ENCODE measurements at regions not wholly inside any gene's neighbourhood (a gene's known extent, or its start where the extent isn't known, plus 50 kb on each side); places are given as distances from the start of the nearest gene placed in this dataset.
"Not testable (repeated sequence)": the region's sequence is repeated elsewhere in the genome, so short reads cannot be mapped to it uniquely, and the experiment has no call there.

GRCh38 chr1:82064691-82065090 is 264.0 kb downstream of the ADGRL2 start:
- H3K4me1 Mint-ChIP-seq, result no peaks in the 10 kb centered on the region
- H3K27ac Mint-ChIP-seq, result no peak overlapping the region
- H3K27me3 Mint-ChIP-seq, result no peaks in the 10 kb centered on the region
- no peak for DNase-seq
- H3K9me3 Mint-ChIP-seq, result no peaks in the 10 kb centered on the region
- H3K36me3 Mint-ChIP-seq (ENCODE audit: low read depth), result no peaks in the 10 kb centered on the region
- no peak overlapping the region for H3K4me3 Mint-ChIP-seq
- no peak for ATAC-seq

GRCh38 chr1:82062206-82062605 is 261.5 kb downstream of the ADGRL2 start:
- Mint-ChIP-seq H3K4me1 (no peaks in the 10 kb centered on the region), H3K27ac (no peak overlapping the region), H3K27me3 (no peaks in the 10 kb centered on the region), H3K9me3 (no peaks in the 10 kb centered on the region), H3K36me3 (ENCODE audit: low read depth) (no peaks in the 10 kb centered on the region), H3K4me3 (no peak overlapping the region)
- DNase-seq (no peak), ATAC-seq (no peak)

GRCh38 chr1:82059959-82060358 is 259.2 kb downstream of the ADGRL2 start:
- no peak overlapping the region for H3K4me3 Mint-ChIP-seq
- ATAC-seq, result no peak
- no peak for DNase-seq
- H3K4me1 Mint-ChIP-seq, result no peaks in the 10 kb centered on the region
- no peak overlapping the region for H3K27ac Mint-ChIP-seq
- H3K9me3 Mint-ChIP-seq, result no peaks in the 10 kb centered on the region
- no peaks in the 10 kb centered on the region for H3K27me3 Mint-ChIP-seq
- H3K36me3 Mint-ChIP-seq (ENCODE audit: low read depth), result no peaks in the 10 kb centered on the region

GRCh38 chr1:82057011-82057410 is 256.3 kb downstream of the ADGRL2 start:
- no peaks in the 10 kb centered on the region for H3K36me3 Mint-ChIP-seq (ENCODE audit: low read depth)
- DNase-seq, result no peak
- no peak overlapping the region for H3K4me3 Mint-ChIP-seq
- no peak overlapping the region for H3K27ac Mint-ChIP-seq
- H3K9me3 Mint-ChIP-seq, result no peaks in the 10 kb centered on the region
- no peak for ATAC-seq
- no peaks in the 10 kb centered on the region for H3K27me3 Mint-ChIP-seq
- no peaks in the 10 kb centered on the region for H3K4me1 Mint-ChIP-seq

- not testable (repeated sequence) for H3K9me3 Mint-ChIP-seq; H3K27ac Mint-ChIP-seq; DNase-seq; H3K4me1 Mint-ChIP-seq; ATAC-seq; H3K4me3 Mint-ChIP-seq; H3K36me3 Mint-ChIP-seq (ENCODE audit: low read depth); H3K27me3 Mint-ChIP-seq
Measured at GRCh38 chr1:82055375-82055774, 254.6 kb downstream of the ADGRL2 start.

GRCh38 chr1:82052563-82052962 is 251.8 kb downstream of the ADGRL2 start:
- Mint-ChIP-seq H3K27ac (no peak overlapping the region), H3K9me3 (no peaks in the 10 kb centered on the region), H3K4me3 (no peak overlapping the region), H3K4me1 (no peaks in the 10 kb centered on the region), H3K27me3 (no peaks in the 10 kb centered on the region), H3K36me3 (ENCODE audit: low read depth) (no peaks in the 10 kb centered on the region)
- ATAC-seq (no peak), DNase-seq (no peak)

GRCh38 chr1:82048596-82048995 is 247.9 kb downstream of the ADGRL2 start:
- H3K4me1 Mint-ChIP-seq, result no peaks in the 10 kb centered on the region
- peaks cover 4% of the 10 kb centered on the region for H3K9me3 Mint-ChIP-seq
- no peak overlapping the region for H3K4me3 Mint-ChIP-seq
- no peak overlapping the region for H3K27ac Mint-ChIP-seq
- DNase-seq (no peak), ATAC-seq (no peak)
- H3K36me3 Mint-ChIP-seq (ENCODE audit: low read depth), result no peaks in the 10 kb centered on the region
- H3K27me3 Mint-ChIP-seq, result no peaks in the 10 kb centered on the region

GRCh38 chr1:82045221-82045620 is 244.5 kb downstream of the ADGRL2 start:
- no peak overlapping the region for H3K27ac Mint-ChIP-seq
- ATAC-seq, result no peak

GRCh38 chr1:82044536-82044935 is 243.8 kb downstream of the ADGRL2 start:
- Mint-ChIP-seq H3K9me3 (peaks cover 4% of the 10 kb centered on the region), H3K27ac (no peak overlapping the region)

More at GRCh38 chr1:82045221-82045620, 244.5 kb downstream of the ADGRL2 start:
- peaks cover 4% of the 10 kb centered on the region for H3K9me3 Mint-ChIP-seq
- DNase-seq, result no peak
- no peaks in the 10 kb centered on the region for H3K36me3 Mint-ChIP-seq (ENCODE audit: low read depth)
- peaks cover 7% of the 10 kb centered on the region for H3K27me3 Mint-ChIP-seq
- H3K4me1 Mint-ChIP-seq, result no peaks in the 10 kb centered on the region
- no peak overlapping the region for H3K4me3 Mint-ChIP-seq

GRCh38 chr1:82044111-82044510 is 243.4 kb downstream of the ADGRL2 start:
- Mint-ChIP-seq H3K27me3 (peaks cover 7% of the 10 kb centered on the region), H3K27ac (no peak overlapping the region), H3K4me3 (no peak overlapping the region), H3K36me3 (ENCODE audit: low read depth) (no peaks in the 10 kb centered on the region), H3K9me3 (peaks cover 4% of the 10 kb centered on the region), H3K4me1 (no peaks in the 10 kb centered on the region)
- DNase-seq, result no peak
- ATAC-seq, result no peak

More at GRCh38 chr1:82044536-82044935, 243.8 kb downstream of the ADGRL2 start:
- DNase-seq, result no peak
- no peak for ATAC-seq
- no peaks in the 10 kb centered on the region for H3K36me3 Mint-ChIP-seq (ENCODE audit: low read depth)
- no peaks in the 10 kb centered on the region for H3K4me1 Mint-ChIP-seq
- no peak overlapping the region for H3K4me3 Mint-ChIP-seq
- H3K27me3 Mint-ChIP-seq, result peaks cover 7% of the 10 kb centered on the region

- Mint-ChIP-seq H3K27ac (no peak overlapping the region), H3K4me3 (no peak overlapping the region), H3K9me3 (peaks cover 4% of the 10 kb centered on the region), H3K27me3 (peaks cover 7% of the 10 kb centered on the region), H3K36me3 (ENCODE audit: low read depth) (no peaks in the 10 kb centered on the region), H3K4me1 (no peaks in the 10 kb centered on the region)
- DNase-seq (no peak), ATAC-seq (no peak)
Measured at GRCh38 chr1:82042306-82043060, 241.7 kb downstream of the ADGRL2 start.
